Stimulated activated naive CD8-positive, alpha-beta T cell treated with anti-CD3 and anti-CD28 coated beads, Interleukin-15, Interleukin-2, amounts not matched to agents 100 ng/mL and 50 ng/mL, for 24 hours (primary cell): ENCODE measurements at regions not wholly inside any gene's neighbourhood (a gene's known extent, or its start where the extent isn't known, plus 50 kb on each side); places are given as distances from the start of the nearest gene placed in this dataset.
"Not testable (repeated sequence)": the region's sequence is repeated elsewhere in the genome, so short reads cannot be mapped to it uniquely, and the experiment has no call there.

Experiments used
- H3K27ac Mint-ChIP-seq: one replicate; pipeline ENCODE4 v1.8.0; 2021; ENCODE audit warnings: mild to moderate bottlenecking, mixed read lengths
- H3K27me3 Mint-ChIP-seq: one replicate; pipeline ENCODE4 v1.8.0; 2021; ENCODE audit warnings: mixed read lengths
- H3K36me3 Mint-ChIP-seq: one replicate; pipeline ENCODE4 v1.8.0; 2021; ENCODE audit warnings: low read depth, mixed read lengths
- H3K4me1 Mint-ChIP-seq: one replicate; pipeline ENCODE4 v1.8.0; 2021; ENCODE audit warnings: low read depth, mixed read lengths
- H3K4me3 Mint-ChIP-seq: one replicate; pipeline ENCODE4 v1.8.0; 2021; ENCODE audit warnings: mild to moderate bottlenecking, mixed read lengths
- H3K9me3 Mint-ChIP-seq: one replicate; pipeline ENCODE4 v1.8.0; 2021; ENCODE audit warnings: mixed read lengths

- Mint-ChIP-seq H3K27me3 (peaks cover 4% of the 10 kb centered on the region), H3K9me3 (peaks cover 10% of the 10 kb centered on the region), H3K4me3 (no peak overlapping the region), H3K27ac (no peak overlapping the region), H3K4me1 (no peaks in the 10 kb centered on the region), H3K36me3 (peaks cover 4% of the 10 kb centered on the region)
Measured at GRCh38 chr14:88064841-88065240, 59.9 kb downstream of the GPR65 start.

DNA sequence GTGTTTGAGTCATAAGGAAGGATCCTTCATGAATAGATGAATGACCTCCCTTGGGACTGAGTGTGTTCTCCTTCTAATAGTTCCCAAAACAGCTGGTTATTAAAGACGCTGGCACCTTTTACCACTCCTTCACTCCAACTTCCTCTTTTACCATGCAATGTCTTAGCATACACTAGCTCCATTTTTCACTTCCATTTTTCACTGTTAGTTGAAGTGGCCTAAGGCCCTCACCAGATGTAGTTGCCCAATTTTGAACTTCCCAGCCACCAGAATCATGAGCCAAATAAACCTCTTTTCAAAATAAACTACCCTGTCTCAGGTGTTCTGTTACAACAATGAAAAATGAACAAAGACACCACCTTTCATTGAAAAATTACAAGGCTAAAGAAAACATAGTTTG, 64.7 kb downstream of the GPR65 start:
- Mint-ChIP-seq H3K4me3 (no peak overlapping the region), H3K27ac (no peak overlapping the region)

DNA sequence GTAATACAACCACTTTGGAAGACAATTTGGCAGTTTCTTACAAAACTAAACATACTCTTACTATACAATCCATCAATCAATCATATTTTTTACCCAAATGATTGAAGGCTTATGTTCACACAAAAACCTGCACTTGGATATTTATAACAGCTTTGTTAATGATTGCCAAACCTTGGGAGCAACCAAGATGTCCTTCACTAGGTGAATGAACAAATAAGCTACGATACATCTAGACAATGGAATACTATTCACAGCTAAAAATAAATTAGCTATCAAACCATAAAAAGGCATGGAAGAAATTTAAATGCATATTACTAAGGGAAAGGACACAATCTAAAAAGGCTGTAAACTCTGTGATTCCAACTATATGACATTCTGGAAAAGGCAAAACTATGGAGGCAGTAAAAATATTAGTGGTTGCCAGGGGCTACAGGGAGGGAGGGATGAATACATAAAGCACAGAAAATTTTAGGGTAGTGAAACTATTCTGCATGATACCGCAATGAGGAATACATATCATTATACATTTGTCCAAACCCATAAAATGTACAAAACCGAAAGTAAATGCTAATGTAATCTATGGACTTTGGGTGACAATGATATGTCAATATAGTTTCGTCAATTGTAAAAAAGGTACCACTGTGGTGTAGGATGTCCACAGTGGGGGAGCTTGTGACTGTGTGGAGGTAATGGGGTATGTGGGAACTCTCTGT, 70.5 kb downstream of the GPR65 start:
- Mint-ChIP-seq H3K9me3 (no peaks in the 10 kb centered on the region), H3K27ac (no peak overlapping the region), H3K36me3 (no peaks in the 10 kb centered on the region), H3K4me1 (no peaks in the 10 kb centered on the region), H3K4me3 (no peak overlapping the region), H3K27me3 (no peaks in the 10 kb centered on the region)

More for the DNA sequence above, 64.7 kb downstream of the GPR65 start:
- Mint-ChIP-seq H3K36me3 (peaks cover 4% of the 10 kb centered on the region), H3K4me1 (no peaks in the 10 kb centered on the region), H3K9me3 (peaks cover 12% of the 10 kb centered on the region), H3K27me3 (peaks cover 4% of the 10 kb centered on the region)

DNA sequence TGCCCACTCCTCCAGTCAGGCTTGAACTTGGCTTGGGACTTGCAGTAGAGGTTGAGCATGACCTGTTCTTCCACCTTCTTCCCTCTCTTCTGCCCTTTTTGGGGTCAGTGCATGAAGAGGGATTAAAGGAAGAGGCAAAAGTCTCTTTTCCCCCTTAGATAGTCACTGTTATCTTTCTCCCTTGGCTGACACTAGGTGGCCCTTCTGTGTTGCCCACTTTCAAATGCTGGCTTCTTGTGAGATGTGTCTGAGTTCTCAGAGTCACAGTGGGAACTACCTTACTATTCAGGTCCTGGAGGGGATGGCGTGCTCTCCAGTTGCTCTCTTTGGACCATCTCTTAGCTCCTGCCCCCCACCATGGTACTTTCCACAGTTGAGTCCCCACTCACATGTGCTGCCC, 73.6 kb downstream of the GPR65 start:
- H3K4me1 Mint-ChIP-seq = no peaks in the 10 kb centered on the region
- no peak overlapping the region for H3K4me3 Mint-ChIP-seq
- H3K27me3 Mint-ChIP-seq = no peaks in the 10 kb centered on the region
- H3K36me3 Mint-ChIP-seq = no peaks in the 10 kb centered on the region
- H3K27ac Mint-ChIP-seq = no peak overlapping the region
- no peaks in the 10 kb centered on the region for H3K9me3 Mint-ChIP-seq

DNA sequence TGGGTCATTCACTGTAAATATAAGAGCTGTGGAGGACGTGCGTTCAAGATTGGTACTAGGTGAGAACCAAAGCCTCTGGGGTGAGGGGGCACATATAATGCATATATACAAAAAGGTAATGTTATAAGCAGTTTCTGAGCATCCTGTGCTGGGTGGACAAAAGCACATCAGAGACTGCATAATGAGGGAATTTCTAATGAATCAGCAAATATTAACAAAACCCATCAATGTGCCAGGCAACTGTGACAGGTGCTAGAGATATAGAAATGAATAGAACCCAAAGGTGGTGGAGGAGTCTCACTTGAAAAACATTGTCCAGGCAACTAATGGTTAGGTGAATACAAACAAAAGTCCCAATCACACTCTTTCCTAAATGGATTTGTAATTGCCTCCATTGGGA, 74.7 kb downstream of the GPR65 start:
- H3K27ac Mint-ChIP-seq = no peak overlapping the region
- no peaks in the 10 kb centered on the region for H3K4me1 Mint-ChIP-seq
- H3K36me3 Mint-ChIP-seq = no peaks in the 10 kb centered on the region
- H3K9me3 Mint-ChIP-seq = no peaks in the 10 kb centered on the region
- no peaks in the 10 kb centered on the region for H3K27me3 Mint-ChIP-seq
- H3K4me3 Mint-ChIP-seq = no peak overlapping the region

- Mint-ChIP-seq H3K4me3 (no peak overlapping the region), H3K36me3 (no peaks in the 10 kb centered on the region), H3K4me1 (no peaks in the 10 kb centered on the region), H3K27me3 (no peaks in the 10 kb centered on the region), H3K9me3 (no peaks in the 10 kb centered on the region), H3K27ac (no peak overlapping the region)
Measured at GRCh38 chr14:88085736-88086135, 80.8 kb downstream of the GPR65 start.

GRCh38 chr14:88089445-88089844, 84.5 kb downstream of the GPR65 start:
- Mint-ChIP-seq H3K9me3 (no peaks in the 10 kb centered on the region), H3K4me1 (no peaks in the 10 kb centered on the region), H3K27me3 (no peaks in the 10 kb centered on the region), H3K27ac (no peak overlapping the region), H3K36me3 (no peaks in the 10 kb centered on the region), H3K4me3 (no peak overlapping the region)

- Mint-ChIP-seq H3K9me3 (no peaks in the 10 kb centered on the region), H3K36me3 (no peaks in the 10 kb centered on the region), H3K4me3 (no peak overlapping the region), H3K4me1 (no peaks in the 10 kb centered on the region), H3K27me3 (no peaks in the 10 kb centered on the region), H3K27ac (no peak overlapping the region)
Measured at GRCh38 chr14:88092529-88092928, 87.6 kb downstream of the GPR65 start.

GRCh38 chr14:88095791-88096190, 90.9 kb downstream of the GPR65 start:
- Mint-ChIP-seq H3K4me1 (no peaks in the 10 kb centered on the region), H3K27ac (no peak overlapping the region), H3K9me3 (no peaks in the 10 kb centered on the region), H3K36me3 (no peaks in the 10 kb centered on the region), H3K4me3 (no peak overlapping the region), H3K27me3 (no peaks in the 10 kb centered on the region)

- no peaks in the 10 kb centered on the region for H3K4me1 Mint-ChIP-seq
- peaks cover 4% of the 10 kb centered on the region for H3K27me3 Mint-ChIP-seq
- H3K9me3 Mint-ChIP-seq = peaks cover 3% of the 10 kb centered on the region
- H3K27ac Mint-ChIP-seq = no peak overlapping the region
- H3K4me3 Mint-ChIP-seq = no peak overlapping the region
- no peaks in the 10 kb centered on the region for H3K36me3 Mint-ChIP-seq
Measured at GRCh38 chr14:88098163-88098562, 93.2 kb downstream of the GPR65 start.

DNA sequence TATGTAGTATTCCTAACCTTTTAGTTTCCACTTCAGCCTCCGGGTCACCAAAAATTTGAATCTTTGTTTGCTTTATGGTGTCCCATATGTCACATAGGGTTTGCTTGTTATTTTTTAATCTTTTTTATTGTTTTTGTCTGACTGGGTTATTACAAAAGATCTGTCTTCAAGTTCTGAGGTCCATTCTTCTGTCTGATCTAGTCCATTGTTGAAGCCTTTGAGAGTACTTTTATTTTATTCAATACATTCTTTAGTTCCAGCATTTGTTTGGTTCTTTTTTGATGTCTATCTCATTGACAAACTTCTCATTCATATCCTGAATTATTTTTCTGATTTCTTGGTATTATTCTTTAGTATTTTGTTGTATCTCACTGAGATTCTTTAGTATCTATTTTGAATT, 99.8 kb downstream of the GPR65 start:
- Mint-ChIP-seq H3K4me3 (no peak overlapping the region), H3K4me1 (no peaks in the 10 kb centered on the region), H3K27ac (no peak overlapping the region), H3K36me3 (no peaks in the 10 kb centered on the region), H3K9me3 (peaks cover 19% of the 10 kb centered on the region), H3K27me3 (peaks cover 4% of the 10 kb centered on the region)

DNA sequence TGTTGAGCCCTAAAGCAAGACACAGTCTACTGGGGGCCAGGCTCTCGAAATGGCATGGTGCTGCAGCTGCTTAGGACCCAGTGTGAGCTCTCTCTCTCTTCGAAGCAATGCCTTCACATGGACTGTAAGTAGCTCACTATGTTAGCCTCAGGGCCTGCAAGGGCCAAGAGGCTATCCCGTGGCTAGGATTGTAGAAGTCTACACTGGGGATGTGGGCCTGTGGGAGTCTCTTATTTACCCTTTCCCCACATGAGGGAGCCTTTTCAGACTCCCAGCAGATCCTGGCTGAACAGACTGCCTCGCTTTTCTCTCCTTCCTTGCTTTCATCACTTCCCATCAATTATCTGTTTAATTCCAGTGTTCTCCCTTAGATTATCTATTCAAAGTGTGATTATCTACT, 101.4 kb downstream of the GPR65 start:
- Mint-ChIP-seq H3K4me1 (no peaks in the 10 kb centered on the region), H3K27me3 (peaks cover 4% of the 10 kb centered on the region), H3K27ac (no peak overlapping the region), H3K9me3 (peaks cover 19% of the 10 kb centered on the region), H3K4me3 (no peak overlapping the region), H3K36me3 (no peaks in the 10 kb centered on the region)

GRCh38 chr14:88127669-88128068, 122.7 kb downstream of the GPR65 start:
- H3K27me3 Mint-ChIP-seq, H3K36me3 Mint-ChIP-seq, H3K27ac Mint-ChIP-seq, H3K4me3 Mint-ChIP-seq, H3K9me3 Mint-ChIP-seq: not testable (repeated sequence)
- peaks cover 24% of the 10 kb centered on the region for H3K4me1 Mint-ChIP-seq

- H3K4me1 Mint-ChIP-seq = peaks cover 24% of the 10 kb centered on the region
- no peak overlapping the region for H3K27ac Mint-ChIP-seq
- H3K4me3 Mint-ChIP-seq = no peak overlapping the region
- H3K9me3 Mint-ChIP-seq = peaks cover 9% of the 10 kb centered on the region
- H3K27me3 Mint-ChIP-seq = no peaks in the 10 kb centered on the region
- H3K36me3 Mint-ChIP-seq = no peaks in the 10 kb centered on the region
Measured at GRCh38 chr14:88128816-88129215, 123.9 kb downstream of the GPR65 start.

- H3K4me1 Mint-ChIP-seq = peaks cover 24% of the 10 kb centered on the region
- no peaks in the 10 kb centered on the region for H3K27me3 Mint-ChIP-seq
- H3K36me3 Mint-ChIP-seq = no peaks in the 10 kb centered on the region
- peak overlapping the region; percentile 50 for H3K4me3 Mint-ChIP-seq
- H3K27ac Mint-ChIP-seq = no peak overlapping the region
- H3K9me3 Mint-ChIP-seq = peaks cover 9% of the 10 kb centered on the region
Measured at GRCh38 chr14:88129306-88130056, 124.5 kb downstream of the GPR65 start.

GRCh38 chr14:88130057-88130432, 125.1 kb downstream of the GPR65 start:
- Mint-ChIP-seq H3K4me1 (peaks cover 24% of the 10 kb centered on the region), H3K27me3 (no peaks in the 10 kb centered on the region), H3K4me3 (peak overlapping the region; percentile 50), H3K27ac (no peak overlapping the region), H3K36me3 (no peaks in the 10 kb centered on the region), H3K9me3 (peaks cover 9% of the 10 kb centered on the region)
